CD4-positive, alpha-beta T cell treated with Interleukin-1 beta for 1 hour (primary cell): ENCODE measurements at regions not wholly inside any gene's neighbourhood (a gene's known extent, or its start where the extent isn't known, plus 50 kb on each side); places are given as distances from the start of the nearest gene placed in this dataset.

Experiments used
- DNase-seq, 2 donors: peaks; one replicate each; pipeline ENCODE4 v3.0.0-alpha.2; 2020 to 2022

DNA sequence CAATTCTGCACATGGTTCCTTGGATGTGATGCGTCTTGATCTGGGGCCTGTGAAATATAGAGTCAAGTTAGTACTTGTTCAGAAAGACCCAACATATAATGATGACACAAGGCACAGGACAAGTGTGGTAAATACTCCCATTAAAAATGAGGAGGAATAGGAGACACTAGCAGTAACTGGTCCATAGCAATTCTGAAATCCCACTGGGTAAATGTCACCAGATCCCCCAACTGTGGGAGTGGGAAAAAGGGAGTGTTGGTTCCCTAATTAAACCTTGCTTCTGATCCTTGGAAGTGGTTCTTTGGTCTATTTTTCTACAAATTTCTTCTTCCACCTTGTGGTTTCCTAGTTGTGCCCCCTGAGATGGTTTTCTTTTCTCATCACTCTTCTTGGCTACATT is 62.5 kb upstream of the NRP1 start:
- DNase-seq, result no peak

DNA sequence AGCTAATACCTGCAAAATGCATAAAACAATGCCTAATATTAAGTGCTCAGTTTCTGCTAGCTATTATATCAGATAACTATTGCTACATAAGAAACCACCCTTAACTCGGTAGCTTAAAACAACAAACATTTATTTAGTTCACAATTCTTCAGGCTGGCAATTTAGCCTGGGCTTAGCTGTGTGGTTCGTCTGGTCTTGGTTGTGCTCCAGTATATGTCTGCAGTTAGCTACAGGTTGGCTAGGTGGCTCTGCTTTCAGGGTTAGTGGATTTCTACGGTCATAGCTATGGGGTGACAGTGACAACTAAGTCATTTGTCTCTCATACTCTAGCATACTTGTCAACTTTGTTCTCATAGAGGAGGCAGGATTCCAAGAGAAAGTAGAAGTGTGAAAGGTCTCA is 61.8 kb upstream of the NRP1 start:
- DNase-seq, result no peak

DNA sequence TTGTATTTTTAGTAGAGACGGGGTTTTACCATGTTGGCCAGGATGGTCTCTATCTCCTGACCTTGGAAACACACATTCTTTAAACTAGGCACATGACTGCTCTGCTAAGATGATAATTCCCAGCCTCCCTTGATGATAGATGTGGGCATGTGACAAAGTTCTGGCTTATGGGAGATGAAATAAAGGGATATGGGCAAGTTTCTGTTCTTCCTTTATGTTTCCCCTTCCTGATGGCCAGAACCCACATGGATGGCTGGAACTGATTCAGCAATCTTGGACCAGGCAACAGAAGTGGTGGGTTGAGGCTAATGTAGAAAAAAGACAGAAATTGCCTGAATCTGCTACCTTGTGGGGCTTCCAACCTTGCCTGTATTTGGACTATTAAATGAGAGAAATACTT is 60.7 kb upstream of the NRP1 start:
- no peak for DNase-seq

GRCh38 chr10:33392706-33393105 is 58.2 kb upstream of the NRP1 start:
- no peak for DNase-seq

GRCh38 chr10:33391611-33392465 is 57.4 kb upstream of the NRP1 start:
- DNase-seq, result no peak

- no peak for DNase-seq
These were observed 55.6 kb upstream of the NRP1 start for GRCh38 chr10:33390046-33390445.

GRCh38 chr10:33388785-33389184 is 54.3 kb upstream of the NRP1 start:
- no peak for DNase-seq

DNA sequence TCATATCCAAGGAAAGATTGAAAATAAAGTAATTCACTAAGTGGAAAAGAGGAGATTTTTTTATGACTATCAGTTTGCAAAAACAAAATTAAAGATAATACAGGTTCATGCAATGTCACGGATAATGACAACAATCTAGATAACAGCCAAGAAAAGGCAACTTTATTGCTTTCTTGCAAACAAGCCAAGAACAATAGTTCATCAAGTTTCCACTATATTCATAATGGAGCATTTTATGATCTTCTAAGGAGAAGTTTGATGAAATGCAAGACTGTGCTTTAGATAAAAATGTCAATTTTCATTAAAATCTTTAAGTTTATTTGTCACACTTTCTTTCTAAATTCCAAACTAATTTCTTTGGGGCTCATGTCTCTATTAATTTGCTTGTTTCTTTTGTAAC is 53.9 kb upstream of the NRP1 start:
- DNase-seq, result no peak

- no peak for DNase-seq
These were observed 53.3 kb upstream of the NRP1 start for GRCh38 chr10:33387720-33388119.

DNA sequence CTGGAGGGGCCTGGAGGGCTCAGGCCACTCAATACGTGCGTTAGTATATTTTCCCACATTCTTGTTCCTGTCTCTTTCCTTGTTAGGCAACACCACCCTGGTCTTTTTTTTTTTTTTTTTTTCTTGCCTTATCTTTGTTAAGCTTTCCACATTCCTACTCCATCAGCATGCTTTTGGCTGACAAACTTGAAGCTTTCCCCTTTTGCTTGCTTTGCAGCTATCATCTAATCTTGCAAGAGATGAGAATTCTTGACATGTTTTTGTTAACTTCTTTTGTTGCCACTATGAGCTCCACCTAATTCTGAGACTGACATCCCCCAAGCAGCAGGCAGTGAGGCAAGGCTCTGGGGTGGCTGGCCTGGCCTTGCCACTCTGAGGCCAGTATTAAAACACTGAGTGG is 52.5 kb upstream of the NRP1 start:
- DNase-seq, result no peak

- DNase-seq, result no peak
These were observed 51.2 kb upstream of the NRP1 start for GRCh38 chr10:33385686-33386085.

DNA sequence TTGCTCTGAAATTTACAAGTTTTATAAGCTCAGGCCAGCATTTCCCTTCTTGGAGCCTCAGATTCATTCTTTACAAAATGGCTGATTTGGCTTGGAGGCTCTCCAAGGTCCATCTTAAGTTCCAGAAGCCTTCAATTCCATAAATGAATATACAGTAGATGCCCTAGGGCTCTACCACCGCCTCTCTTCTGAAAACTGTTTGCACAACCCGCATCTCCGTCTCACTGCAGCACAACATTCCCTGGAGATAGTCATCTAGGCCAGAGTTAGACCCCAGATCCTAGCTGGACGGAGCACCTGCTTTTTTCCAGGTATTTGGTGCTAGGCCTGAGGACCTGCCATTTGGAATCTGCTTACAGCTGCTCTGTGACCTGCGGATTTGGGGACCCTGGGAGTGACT is 50.5 kb upstream of the NRP1 start:
- no peak for DNase-seq
